ENCODE measurements at regions not wholly inside any gene's neighbourhood (a gene's known extent, or its start where the extent isn't known, plus 50 kb on each side); places are given as distances from the start of the nearest gene placed in this dataset.
"Not testable (repeated sequence)": the region's sequence is repeated elsewhere in the genome, so short reads cannot be mapped to it uniquely, and the experiment has no call there.

- TF ChIP-seq POLR2AphosphoS5 (IDR thresholded peaks at IDR 0.05; ENCODE audit: low read length); RFX5 (IDR thresholded peaks at IDR 0.05; ENCODE audit: low read depth, low read length); CTCF (IDR thresholded peaks at IDR 0.05 in 2 of 3, conservative IDR thresholded peaks at IDR 0.05 in 1 of 3; ENCODE audit: control insufficient read depth in 2 of 3, extremely low read depth in 1 of 3, insufficient read depth in 1 of 3, low read depth in 3 of 3, low read length in 3 of 3); PBX3 (IDR thresholded peaks at IDR 0.05; ENCODE audit: insufficient replicate concordance, low read depth, low read length); TAF1 (IDR thresholded peaks at IDR 0.05; ENCODE audit: borderline replicate concordance, low read depth, low read length); CBX3 (IDR thresholded peaks at IDR 0.05; ENCODE audit: borderline replicate concordance, low read depth); EP300 (IDR thresholded peaks at IDR 0.05; ENCODE audit: borderline replicate concordance in 1 of 2, control insufficient read depth in 1 of 2, low read depth in 2 of 2, low read length in 2 of 2); EZH2 (IDR thresholded peaks at IDR 0.05; ENCODE audit: borderline replicate concordance, control insufficient read depth, low read depth, low read length); USF2 (IDR thresholded peaks at IDR 0.05; ENCODE audit: borderline replicate concordance, low read depth, low read length); EGR1 (IDR thresholded peaks at IDR 0.05; ENCODE audit: borderline replicate concordance in 1 of 2, low read depth in 2 of 2, low read length in 2 of 2); RAD21 (IDR thresholded peaks at IDR 0.05; ENCODE audit: insufficient read depth, low read depth, low read length); USF1 (IDR thresholded peaks at IDR 0.05; ENCODE audit: borderline replicate concordance, extremely low read length, insufficient read depth, low read depth, low read length): not testable (repeated sequence)
- TF ChIP-seq, protein P1, sequence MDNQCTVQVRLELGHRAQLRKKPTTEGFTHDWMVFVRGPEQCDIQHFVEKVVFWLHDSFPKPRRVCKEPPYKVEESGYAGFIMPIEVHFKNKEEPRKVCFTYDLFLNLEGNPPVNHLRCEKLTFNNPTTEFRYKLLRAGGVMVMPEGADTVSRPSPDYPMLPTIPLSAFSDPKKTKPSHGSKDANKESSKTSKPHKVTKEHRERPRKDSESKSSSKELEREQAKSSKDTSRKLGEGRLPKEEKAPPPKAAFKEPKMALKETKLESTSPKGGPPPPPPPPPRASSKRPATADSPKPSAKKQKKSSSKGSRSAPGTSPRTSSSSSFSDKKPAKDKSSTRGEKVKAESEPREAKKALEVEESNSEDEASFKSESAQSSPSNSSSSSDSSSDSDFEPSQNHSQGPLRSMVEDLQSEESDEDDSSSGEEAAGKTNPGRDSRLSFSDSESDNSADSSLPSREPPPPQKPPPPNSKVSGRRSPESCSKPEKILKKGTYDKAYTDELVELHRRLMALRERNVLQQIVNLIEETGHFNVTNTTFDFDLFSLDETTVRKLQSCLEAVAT (IDR thresholded peaks at IDR 0.05): not testable (repeated sequence)
- TF ChIP-seq, protein P2, sequence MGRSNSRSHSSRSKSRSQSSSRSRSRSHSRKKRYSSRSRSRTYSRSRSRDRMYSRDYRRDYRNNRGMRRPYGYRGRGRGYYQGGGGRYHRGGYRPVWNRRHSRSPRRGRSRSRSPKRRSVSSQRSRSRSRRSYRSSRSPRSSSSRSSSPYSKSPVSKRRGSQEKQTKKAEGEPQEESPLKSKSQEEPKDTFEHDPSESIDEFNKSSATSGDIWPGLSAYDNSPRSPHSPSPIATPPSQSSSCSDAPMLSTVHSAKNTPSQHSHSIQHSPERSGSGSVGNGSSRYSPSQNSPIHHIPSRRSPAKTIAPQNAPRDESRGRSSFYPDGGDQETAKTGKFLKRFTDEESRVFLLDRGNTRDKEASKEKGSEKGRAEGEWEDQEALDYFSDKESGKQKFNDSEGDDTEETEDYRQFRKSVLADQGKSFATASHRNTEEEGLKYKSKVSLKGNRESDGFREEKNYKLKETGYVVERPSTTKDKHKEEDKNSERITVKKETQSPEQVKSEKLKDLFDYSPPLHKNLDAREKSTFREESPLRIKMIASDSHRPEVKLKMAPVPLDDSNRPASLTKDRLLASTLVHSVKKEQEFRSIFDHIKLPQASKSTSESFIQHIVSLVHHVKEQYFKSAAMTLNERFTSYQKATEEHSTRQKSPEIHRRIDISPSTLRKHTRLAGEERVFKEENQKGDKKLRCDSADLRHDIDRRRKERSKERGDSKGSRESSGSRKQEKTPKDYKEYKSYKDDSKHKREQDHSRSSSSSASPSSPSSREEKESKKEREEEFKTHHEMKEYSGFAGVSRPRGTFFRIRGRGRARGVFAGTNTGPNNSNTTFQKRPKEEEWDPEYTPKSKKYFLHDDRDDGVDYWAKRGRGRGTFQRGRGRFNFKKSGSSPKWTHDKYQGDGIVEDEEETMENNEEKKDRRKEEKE (IDR thresholded peaks at IDR 0.05): not testable (repeated sequence)
Observed at GRCh38 chr22:33122439-33122838, 64.3 kb upstream of the SYN3 start.
